ENCODE measurements at regions not wholly inside any gene's neighbourhood (a gene's known extent, or its start where the extent isn't known, plus 50 kb on each side); places are given as distances from the start of the nearest gene placed in this dataset.

- Histone ChIP-seq H3K23me2 (ENCODE audit: insufficient read length, low read depth, low read length, poor library complexity, severe bottlenecking) (no peaks in the 10 kb centered on the region), H3K79me2 (ENCODE audit: insufficient read depth, low read length) (no peaks in the 10 kb centered on the region), H3K4ac (ENCODE audit: low read depth, low read length) (no peak overlapping the region), H2AFZ (ENCODE audit: low read length) (no peak overlapping the region), H2BK15ac (ENCODE audit: low read depth, low read length) (no peak overlapping the region), H4K20me1 (ENCODE audit: control insufficient read depth, insufficient read depth, insufficient read length) (no peaks in the 10 kb centered on the region), H3K14ac (ENCODE audit: insufficient read depth, low read length) (no peak overlapping the region), H3K9me3 (ENCODE audit: control insufficient read depth, low read depth, low read length) (no peaks in the 10 kb centered on the region), H3K18ac (ENCODE audit: insufficient read length, low read depth, low read length) (no peak overlapping the region), H2AK5ac (ENCODE audit: insufficient read length, low read length) (no peak overlapping the region), H3K9ac (ENCODE audit: extremely low read depth, insufficient read length, low read length) (no peak overlapping the region), H4K91ac (ENCODE audit: insufficient read length, low read depth, low read length) (no peak overlapping the region), H3T11ph (ENCODE audit: low read length) (no peak overlapping the region), H2BK5ac (ENCODE audit: insufficient read length, low read length) (no peak overlapping the region), H2BK20ac (ENCODE audit: low read depth, low read length, poor library complexity, severe bottlenecking) (no peak overlapping the region), H3K56ac (ENCODE audit: insufficient read length, low read depth, low read length) (no peak overlapping the region), H3K27ac (ENCODE audit: insufficient read length, low read depth, low read length) (no peak overlapping the region), H3K23ac (ENCODE audit: insufficient read length, low read depth, low read length) (no peak overlapping the region), H3K27me3 (ENCODE audit: insufficient read depth, low read length) (no peaks in the 10 kb centered on the region), H3K4me1 (ENCODE audit: insufficient read depth, low read length) (no peaks in the 10 kb centered on the region), H4K5ac (ENCODE audit: insufficient read length, low read depth, low read length) (no peak overlapping the region), H2BK12ac (ENCODE audit: insufficient read length, low read depth, low read length) (no peak overlapping the region), H3K4me2 (ENCODE audit: insufficient read depth, insufficient read length, low read length) (no peak overlapping the region), H4K8ac (replicated peaks; ENCODE audit: insufficient read length, low read depth, low read length) (no peak overlapping the region), H3K79me1 (ENCODE audit: insufficient read depth, low read depth, low read length, poor library complexity, severe bottlenecking) (no peaks in the 10 kb centered on the region), H2BK120ac (ENCODE audit: low read depth, low read length, poor library complexity, severe bottlenecking) (no peak overlapping the region)
- Mint-ChIP-seq H3K27ac (no peak overlapping the region), H3K27me3 (ENCODE audit: low read depth) (no peaks in the 10 kb centered on the region), H3K4me1 (no peaks in the 10 kb centered on the region), H3K36me3 (ENCODE audit: insufficient read depth in 1 of 3, low read depth in 3 of 3) (no peaks in the 10 kb centered on the region), H3K9me3 (no peaks in the 10 kb centered on the region), H3K4me3 (no peak overlapping the region)
- DNase-seq: no peak
- no CpG with 5 or more reads among the region's 4 CpGs for WGBS (ENCODE audit: extremely low coverage, insufficient read length, low lambda C conversion rate)
- no peak for TF ChIP-seq CTCF (conservative IDR thresholded peaks at IDR 0.05)
Measured at GRCh38 chr4:115366390-115366789, 253.0 kb upstream of the NDST4 start.
